ENCODE measurements at regions not wholly inside any gene's neighbourhood (a gene's known extent, or its start where the extent isn't known, plus 50 kb on each side); places are given as distances from the start of the nearest gene placed in this dataset.
"Not testable (repeated sequence)": the region's sequence is repeated elsewhere in the genome, so short reads cannot be mapped to it uniquely, and the experiment has no call there.

GRCh38 chr3:104040896-104041295 is 1325.8 kb upstream of the ALCAM start:
- H3K4me1 ChIP-seq (ENCODE audit: insufficient read depth, low read length): no peaks in the 10 kb centered on the region
- peaks cover 11 to 12% of the 10 kb centered on the region in 2 experiments; a peak in 4 of 5 replicates for H3K9me3 Mint-ChIP-seq
- H3K79me1 ChIP-seq (ENCODE audit: insufficient read depth, low read depth, low read length, poor library complexity, severe bottlenecking): no peaks in the 10 kb centered on the region
- no peaks in the 10 kb centered on the region for H3K4me1 Mint-ChIP-seq
- H2BK12ac ChIP-seq (ENCODE audit: insufficient read length, low read depth, low read length): no peak overlapping the region
- no peak overlapping the region for H2BK15ac ChIP-seq (ENCODE audit: low read depth, low read length)
- no peaks in the 10 kb centered on the region for H3K23me2 ChIP-seq (ENCODE audit: insufficient read length, low read depth, low read length, poor library complexity, severe bottlenecking)
- no peak overlapping the region for H2BK20ac ChIP-seq (ENCODE audit: low read depth, low read length, poor library complexity, severe bottlenecking)
- DNase-seq: no peak
- no peak overlapping the region for H3K4ac ChIP-seq (ENCODE audit: low read depth, low read length)
- H2AK5ac ChIP-seq (ENCODE audit: insufficient read length, low read length): no peak overlapping the region
- H3K4me3 Mint-ChIP-seq: no peak overlapping the region
- H3K23ac ChIP-seq (ENCODE audit: insufficient read length, low read depth, low read length): no peak overlapping the region
- no peak overlapping the region for H2BK120ac ChIP-seq (ENCODE audit: low read depth, low read length, poor library complexity, severe bottlenecking)
- H2BK5ac ChIP-seq (ENCODE audit: insufficient read length, low read length): no peak overlapping the region
- H3K14ac ChIP-seq (ENCODE audit: insufficient read depth, low read length): no peak overlapping the region
- H3K9ac ChIP-seq (ENCODE audit: extremely low read depth, insufficient read length, low read length): no peak overlapping the region
- H4K20me1 ChIP-seq (ENCODE audit: control insufficient read depth, insufficient read depth, insufficient read length): no peaks in the 10 kb centered on the region
- no peak overlapping the region for H4K8ac ChIP-seq (replicated peaks; ENCODE audit: insufficient read length, low read depth, low read length)
- no peaks in the 10 kb centered on the region for H3K79me2 ChIP-seq (ENCODE audit: insufficient read depth, low read length)
- TF ChIP-seq CTCF (conservative IDR thresholded peaks at IDR 0.05): no peak
- H3K56ac ChIP-seq (ENCODE audit: insufficient read length, low read depth, low read length): no peak overlapping the region
- H3K27ac Mint-ChIP-seq: no peak overlapping the region
- H3K4me2 ChIP-seq (ENCODE audit: insufficient read depth, insufficient read length, low read length): no peak overlapping the region
- H3K36me3 Mint-ChIP-seq (ENCODE audit: insufficient read depth in 1 of 3, low read depth in 3 of 3): no peaks in the 10 kb centered on the region; a peak in 2 of 7 replicates
- no peaks in the 10 kb centered on the region; the same call in 1 of the 2 replicates for H3K27me3 Mint-ChIP-seq (ENCODE audit: low read depth)
- H3T11ph ChIP-seq (ENCODE audit: low read length): no peak overlapping the region
- no peak overlapping the region for H3K27ac ChIP-seq (ENCODE audit: insufficient read length, low read depth, low read length)
- H4K91ac ChIP-seq (ENCODE audit: insufficient read length, low read depth, low read length): no peak overlapping the region
- H3K27me3 ChIP-seq (ENCODE audit: insufficient read depth, low read length): no peaks in the 10 kb centered on the region
- H3K9me3 ChIP-seq (ENCODE audit: control insufficient read depth, low read depth, low read length): no peaks in the 10 kb centered on the region
- H3K18ac ChIP-seq (ENCODE audit: insufficient read length, low read depth, low read length): no peak overlapping the region
- no peak overlapping the region for H4K5ac ChIP-seq (ENCODE audit: insufficient read length, low read depth, low read length)
- no peak overlapping the region for H2AFZ ChIP-seq (ENCODE audit: low read length)

- not testable (repeated sequence) for H2BK20ac ChIP-seq (ENCODE audit: low read depth, low read length, poor library complexity, severe bottlenecking); H3K27ac ChIP-seq (ENCODE audit: insufficient read length, low read depth, low read length); H3K79me2 ChIP-seq (ENCODE audit: insufficient read depth, low read length); H2BK12ac ChIP-seq (ENCODE audit: insufficient read length, low read depth, low read length); H4K8ac ChIP-seq (replicated peaks; ENCODE audit: insufficient read length, low read depth, low read length); H3K14ac ChIP-seq (ENCODE audit: insufficient read depth, low read length); H3K4me3 Mint-ChIP-seq; H3K79me1 ChIP-seq (ENCODE audit: insufficient read depth, low read depth, low read length, poor library complexity, severe bottlenecking); H3K4me2 ChIP-seq (ENCODE audit: insufficient read depth, insufficient read length, low read length); DNase-seq; H3K56ac ChIP-seq (ENCODE audit: insufficient read length, low read depth, low read length); H3T11ph ChIP-seq (ENCODE audit: low read length); H3K36me3 Mint-ChIP-seq (ENCODE audit: insufficient read depth in 1 of 3, low read depth in 3 of 3); H4K20me1 ChIP-seq (ENCODE audit: control insufficient read depth, insufficient read depth, insufficient read length); H4K91ac ChIP-seq (ENCODE audit: insufficient read length, low read depth, low read length); H3K27me3 Mint-ChIP-seq (ENCODE audit: low read depth); H2AFZ ChIP-seq (ENCODE audit: low read length); H3K18ac ChIP-seq (ENCODE audit: insufficient read length, low read depth, low read length); H2BK15ac ChIP-seq (ENCODE audit: low read depth, low read length); H2BK120ac ChIP-seq (ENCODE audit: low read depth, low read length, poor library complexity, severe bottlenecking); H3K4me1 Mint-ChIP-seq; H4K5ac ChIP-seq (ENCODE audit: insufficient read length, low read depth, low read length); H2BK5ac ChIP-seq (ENCODE audit: insufficient read length, low read length); H3K27ac Mint-ChIP-seq; H3K9ac ChIP-seq (ENCODE audit: extremely low read depth, insufficient read length, low read length); H3K23me2 ChIP-seq (ENCODE audit: insufficient read length, low read depth, low read length, poor library complexity, severe bottlenecking); H3K4ac ChIP-seq (ENCODE audit: low read depth, low read length); H3K27me3 ChIP-seq (ENCODE audit: insufficient read depth, low read length); H2AK5ac ChIP-seq (ENCODE audit: insufficient read length, low read length); H3K23ac ChIP-seq (ENCODE audit: insufficient read length, low read depth, low read length); H3K9me3 Mint-ChIP-seq; H3K9me3 ChIP-seq (ENCODE audit: control insufficient read depth, low read depth, low read length); H3K4me1 ChIP-seq (ENCODE audit: insufficient read depth, low read length)
- WGBS (ENCODE audit: extremely low coverage, insufficient read length, low lambda C conversion rate): no CpG with 5 or more reads among the region's 5 CpGs
Observed at GRCh38 chr3:104043001-104043543, 1323.6 kb upstream of the ALCAM start.
